Transverse colon (tissue), 4 donors: ENCODE measurements at regions not wholly inside any gene's neighbourhood (a gene's known extent, or its start where the extent isn't known, plus 50 kb on each side); places are given as distances from the start of the nearest gene placed in this dataset.

Experiments
- DNase-seq: peaks from one replicate; pipeline ENCODE4 v3.0.0-alpha.2; 2019
- H3K27ac ChIP-seq, 4 donors: fragments of 200-600 bp; sonication (generic); 2 replicates each; pipeline ENCODE4 v1.5.1; 2016 to 2018; ENCODE audit warnings: inconsistent platforms in 4 of 4
- H3K27me3 ChIP-seq: fragments of 200-600 bp; sonication (generic); 2 replicates; pipeline ENCODE4 v1.5.1; 2017; ENCODE audit warnings: inconsistent platforms
- H3K36me3 ChIP-seq, 4 donors: fragments of 200-600 bp; sonication (generic); 2 replicates each; pipeline ENCODE4 v1.5.1; 2017 to 2019; ENCODE audit warnings: inconsistent platforms in 4 of 4
- H3K4me1 ChIP-seq, 4 donors: fragments of 200-600 bp; sonication (generic); 2 replicates each; pipeline ENCODE4 v1.5.1; 2017 to 2020; ENCODE audit warnings: inconsistent platforms in 4 of 4
- H3K4me3 ChIP-seq, 4 donors: fragments of 200-600 bp; sonication (generic); 1 replicate in 1 of 4; 2 replicates in 3 of 4; pipeline versions ENCODE4 v1.5.1 to v1.6.1; 2017 to 2019; ENCODE audit warnings: inconsistent platforms in 4 of 4
- H3K9me3 ChIP-seq, 2 donors: fragments of 200-600 bp; sonication (generic); 2 replicates each; pipeline ENCODE4 v1.5.1; 2017 to 2019; ENCODE audit warnings: inconsistent platforms in 2 of 2
- CTCF ChIP-seq, 5 experiments: fragments of 200-600 bp in 3 of 5; fragments of 450-650 bp in 2 of 5; sonication (generic) in 3 of 5; IDR thresholded peaks; 1 replicate in 2 of 5; 2 replicates in 3 of 5; pipeline ENCODE4 v1.5.1; 2016 to 2017; ENCODE audit warnings: antibody characterized with exemption in 5 of 5, inconsistent platforms in 3 of 5, mild to moderate bottlenecking in 2 of 5, moderate library complexity in 1 of 5
- EP300 ChIP-seq: sonication (generic); formaldehyde crosslinking; IDR thresholded peaks from one replicate; pipeline ENCODE4 v1.6.1; 2017; ENCODE audit warnings: antibody characterized with exemption, low read depth
- POLR2A ChIP-seq: fragments of 450-650 bp; IDR thresholded peaks from one replicate; pipeline ENCODE4 v1.6.1; 2016; ENCODE audit warnings: antibody characterized with exemption, mild to moderate bottlenecking, moderate library complexity
- POLR2AphosphoS5 ChIP-seq, 3 donors: sonication (generic); formaldehyde crosslinking; IDR thresholded peaks; one replicate each; pipeline ENCODE4 v1.6.1; 2016; ENCODE audit warnings: antibody characterized with exemption in 3 of 3
- WGBS, 2 donors: methylation state at CpG; one replicate each; pipeline ENCODE4 v1.1.5; 2018; ENCODE audit warnings: low coverage in 1 of 2; 5-methylcytosine and 5-hydroxymethylcytosine counted together
- in situ Hi-C, 4 donors: fragments of 200-750 bp; cut with MboI; loops; one replicate each; pipeline versions ENCODE4 v1.15.0 to v1.15.1; 2017; ENCODE audit warnings: low sequenced_read_pairs in 3 of 4, low pct_ligation_motif_present in 1 of 4, low pct_unique_long_range_greater_than_20kb in 1 of 4
- intact Hi-C: fragments of 100-400 bp; cut with DNase I; formaldehyde crosslinking; loops from one replicate; pipeline ENCODE4 v1.15.1; 2023; ENCODE audit warnings: low total_unique reads

DNA sequence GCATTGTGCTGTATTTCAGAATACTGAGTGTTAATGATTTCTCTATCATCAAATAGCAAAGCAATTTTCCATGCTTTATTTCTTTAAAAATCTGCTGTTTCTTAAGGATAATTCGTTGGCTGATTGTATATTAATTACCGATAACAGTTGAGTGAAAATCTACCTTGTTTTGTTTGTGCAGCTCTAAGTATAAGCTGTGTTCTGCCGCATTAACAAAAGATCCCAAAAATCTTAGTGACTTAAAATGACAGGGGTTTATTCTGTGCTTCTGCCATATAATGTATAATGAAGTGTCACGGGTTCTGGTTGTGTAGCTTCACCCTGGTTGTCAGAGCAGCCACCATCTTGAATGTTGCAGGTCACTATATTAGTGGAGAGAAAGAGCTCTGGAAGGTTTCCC, 196.1 kb downstream of the ACTR3 start:
- H3K4me3 ChIP-seq: no peak overlapping the region
- H3K27ac ChIP-seq: no peak overlapping the region
- no peaks in the 10 kb centered on the region for H3K9me3 ChIP-seq
- 79 to 86% methylated on average over 3 to 4 of the region's 4 CpGs for WGBS, 2 donors
- H3K27me3 ChIP-seq: no peaks in the 10 kb centered on the region
- H3K36me3 ChIP-seq: no peaks in the 10 kb centered on the region
- TF ChIP-seq EP300: no peak
- intact Hi-C loops (no loop called here), in situ Hi-C loops (no loop called here)
- no peak for DNase-seq
- peaks cover 0 to 4% (median 0%) of the 10 kb centered on the region in 4 donors for H3K4me1 ChIP-seq

DNA sequence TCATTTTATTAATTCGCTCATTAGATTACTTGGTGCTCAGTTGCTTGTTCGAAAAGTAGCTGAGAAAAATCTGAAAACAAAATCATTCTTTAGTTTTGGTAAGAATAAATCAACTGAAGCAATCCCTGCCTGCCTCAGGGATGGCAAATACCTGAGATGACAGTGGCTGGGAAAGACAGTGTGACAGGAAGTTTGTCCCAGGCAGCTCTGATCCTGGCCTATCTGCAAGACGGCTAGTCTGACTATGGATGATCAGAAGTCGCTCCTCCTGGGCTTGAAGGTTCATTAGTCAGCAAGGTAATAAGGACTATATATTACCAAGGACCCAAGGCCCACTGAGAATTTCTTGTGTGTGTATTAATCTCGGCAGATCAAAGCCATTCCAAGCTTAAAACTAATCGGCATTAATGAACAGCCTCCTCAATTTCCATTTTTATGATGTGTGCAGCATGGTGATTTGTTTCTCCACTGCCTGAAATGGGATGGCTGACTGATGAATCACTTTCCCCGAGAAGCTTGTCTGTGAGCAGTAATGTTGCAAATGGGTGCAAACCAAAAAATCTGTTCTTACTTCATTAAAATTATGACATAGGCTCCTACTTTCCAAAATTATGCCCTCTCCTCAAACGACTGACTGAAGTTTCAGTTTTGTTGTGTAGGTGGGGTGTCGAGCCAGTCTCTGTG, 199.9 kb downstream of the ACTR3 start:
- Histone ChIP-seq H3K4me1 (no peaks in the 10 kb centered on the region), H3K27me3 (no peaks in the 10 kb centered on the region), H3K4me3 (no peak overlapping the region), H3K9me3 (no peaks in the 10 kb centered on the region), H3K27ac (no peak overlapping the region), H3K36me3 (no peaks in the 10 kb centered on the region)
- intact Hi-C loops: no loop called here
- in situ Hi-C loops: no loop called here
- WGBS, 2 donors: 82 to 85% methylated on average over 8 to 9 of the region's 9 CpGs
- TF ChIP-seq EP300 (no peak), POLR2A (no peak), CTCF (IDR thresholded peaks at IDR 0.05) (no peak), POLR2AphosphoS5 (IDR thresholded peaks at IDR 0.05) (no peak)
- no peak for DNase-seq

GRCh38 chr2:114091010-114091409, 201.1 kb downstream of the ACTR3 start:
- intact Hi-C loops (no loop called here), in situ Hi-C loops (no loop called here)
- peaks cover 2 to 4% of the 10 kb centered on the region in 2 donors for H3K9me3 ChIP-seq
- H3K27me3 ChIP-seq: no peaks in the 10 kb centered on the region
- TF ChIP-seq POLR2AphosphoS5 (IDR thresholded peaks at IDR 0.05) (no peak), CTCF (IDR thresholded peaks at IDR 0.05) (no peak), POLR2A (no peak), EP300 (no peak)
- WGBS, 2 donors: 83 to 90% methylated on average over 1 of the region's 1 CpG
- DNase-seq: no peak
- no peaks in the 10 kb centered on the region for H3K36me3 ChIP-seq
- H3K4me3 ChIP-seq: no peak overlapping the region
- no peak overlapping the region for H3K27ac ChIP-seq
- no peaks in the 10 kb centered on the region for H3K4me1 ChIP-seq

- Histone ChIP-seq H3K9me3 (peaks cover 4 to 10% of the 10 kb centered on the region in 2 donors), H3K4me1 (no peaks in the 10 kb centered on the region), H3K36me3 (no peaks in the 10 kb centered on the region), H3K27ac (no peak overlapping the region), H3K4me3 (no peak overlapping the region), H3K27me3 (no peaks in the 10 kb centered on the region)
- in situ Hi-C loops (no loop called here), intact Hi-C loops (no loop called here)
- no peak for DNase-seq
- no peak for TF ChIP-seq EP300
- TF ChIP-seq POLR2AphosphoS5 (IDR thresholded peaks at IDR 0.05): no peak
- TF ChIP-seq CTCF (IDR thresholded peaks at IDR 0.05): no peak
- TF ChIP-seq POLR2A: no peak
- WGBS, 2 donors: 79 to 86% methylated on average over 2 of the region's 2 CpGs
Measured at GRCh38 chr2:114108249-114108648, 218.4 kb downstream of the ACTR3 start.
